ENCODE measurements at regions not wholly inside any gene's neighbourhood (a gene's known extent, or its start where the extent isn't known, plus 50 kb on each side); places are given as distances from the start of the nearest gene placed in this dataset.
A peak's percentile ranks its signal among the peaks of the same experiment; 100 is the strongest.
"Not testable (repeated sequence)": the region's sequence is repeated elsewhere in the genome, so short reads cannot be mapped to it uniquely, and the experiment has no call there.

DNA sequence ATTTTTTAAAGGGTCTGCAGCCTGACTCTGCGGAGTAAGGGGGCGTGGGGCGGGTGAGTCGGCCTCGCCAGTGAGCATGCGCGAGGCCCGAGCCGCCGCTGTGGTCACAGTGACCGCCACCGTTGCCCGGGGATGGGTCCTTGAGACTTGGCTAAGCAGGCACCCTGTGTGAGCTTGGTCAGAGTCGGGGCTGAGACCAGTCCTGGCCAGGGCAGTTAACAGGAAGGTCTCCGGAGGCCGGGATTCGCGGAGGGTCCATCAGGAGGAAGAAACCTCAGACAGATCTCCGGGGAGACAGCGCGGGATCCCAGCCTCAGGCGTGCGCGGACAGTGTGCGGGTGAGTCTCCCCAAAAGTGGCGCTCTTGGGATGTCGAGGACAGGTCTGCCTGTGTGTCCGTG lies 1384.4 kb upstream of the PCDH10 start:
- intact Hi-C loops (cut with micrococcal nuclease; ENCODE audit: unreplicated experiment) = no loop called here
- Histone ChIP-seq H3K27me3 (replicated peaks; ENCODE audit: insufficient read depth, low read depth, low read length, poor library complexity) (no peaks in the 10 kb centered on the region), H3K27ac (ENCODE audit: low read depth, low read length, poor library complexity, severe bottlenecking) (no peak overlapping the region), H3K9me3 (ENCODE audit: low read depth, low read length, poor library complexity, severe bottlenecking) (no peaks in the 10 kb centered on the region), H3K36me3 (ENCODE audit: insufficient read depth, low read length, poor library complexity, severe bottlenecking) (no peaks in the 10 kb centered on the region), H3K4me1 (ENCODE audit: insufficient read depth, low read length, poor library complexity, severe bottlenecking) (no peaks in the 10 kb centered on the region), H3K4me3 (ENCODE audit: low read depth, low read length, poor library complexity, severe bottlenecking) (no peak overlapping the region)
- no TSS peak for BruUV-seq (replicated peaks)
- CTCF ChIA-PET = no interaction called here
- TF ChIP-seq, protein P1, sequence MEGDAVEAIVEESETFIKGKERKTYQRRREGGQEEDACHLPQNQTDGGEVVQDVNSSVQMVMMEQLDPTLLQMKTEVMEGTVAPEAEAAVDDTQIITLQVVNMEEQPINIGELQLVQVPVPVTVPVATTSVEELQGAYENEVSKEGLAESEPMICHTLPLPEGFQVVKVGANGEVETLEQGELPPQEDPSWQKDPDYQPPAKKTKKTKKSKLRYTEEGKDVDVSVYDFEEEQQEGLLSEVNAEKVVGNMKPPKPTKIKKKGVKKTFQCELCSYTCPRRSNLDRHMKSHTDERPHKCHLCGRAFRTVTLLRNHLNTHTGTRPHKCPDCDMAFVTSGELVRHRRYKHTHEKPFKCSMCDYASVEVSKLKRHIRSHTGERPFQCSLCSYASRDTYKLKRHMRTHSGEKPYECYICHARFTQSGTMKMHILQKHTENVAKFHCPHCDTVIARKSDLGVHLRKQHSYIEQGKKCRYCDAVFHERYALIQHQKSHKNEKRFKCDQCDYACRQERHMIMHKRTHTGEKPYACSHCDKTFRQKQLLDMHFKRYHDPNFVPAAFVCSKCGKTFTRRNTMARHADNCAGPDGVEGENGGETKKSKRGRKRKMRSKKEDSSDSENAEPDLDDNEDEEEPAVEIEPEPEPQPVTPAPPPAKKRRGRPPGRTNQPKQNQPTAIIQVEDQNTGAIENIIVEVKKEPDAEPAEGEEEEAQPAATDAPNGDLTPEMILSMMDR (conservative IDR thresholded peaks at IDR 0.05; ENCODE audit: low read depth, low read length) = no peak
- TF ChIP-seq EZH2 (IDR thresholded peaks at IDR 0.05; ENCODE audit: borderline replicate concordance, low read depth, low read length, poor library complexity, severe bottlenecking) = no peak
- no peak for DNase-seq (ENCODE audit: low spot score)
- POLR2A ChIA-PET (ENCODE audit: low non-redundant PET) = no interaction called here

DNA sequence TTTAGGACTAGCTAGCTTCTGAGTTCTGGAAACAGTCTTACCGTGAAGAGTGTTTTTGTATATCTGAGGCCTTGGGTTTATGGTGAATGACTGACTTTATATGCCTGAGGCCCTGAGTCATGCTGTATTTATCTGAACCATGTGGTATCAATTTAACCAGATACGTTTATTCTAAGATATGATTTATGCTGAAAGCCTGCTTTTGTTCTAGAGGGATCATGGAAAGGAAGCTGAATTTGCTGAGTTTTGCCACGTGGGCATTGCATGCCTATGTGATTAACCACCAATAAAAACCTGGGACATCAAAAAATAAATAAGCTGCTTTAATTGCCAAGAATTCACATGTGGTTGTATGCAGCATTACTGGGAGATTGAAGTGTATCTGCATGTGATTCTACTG lies 1374.7 kb upstream of the PCDH10 start:
- H3K36me3 ChIP-seq (ENCODE audit: insufficient read depth, low read length, poor library complexity, severe bottlenecking); H3K4me3 ChIP-seq (ENCODE audit: low read depth, low read length, poor library complexity, severe bottlenecking); H3K9me3 ChIP-seq (ENCODE audit: low read depth, low read length, poor library complexity, severe bottlenecking); POLR2A ChIA-PET (ENCODE audit: low non-redundant PET); BruUV-seq (replicated peaks); H3K27ac ChIP-seq (ENCODE audit: low read depth, low read length, poor library complexity, severe bottlenecking); H3K4me1 ChIP-seq (ENCODE audit: insufficient read depth, low read length, poor library complexity, severe bottlenecking); CTCF ChIA-PET; H3K27me3 ChIP-seq (replicated peaks; ENCODE audit: insufficient read depth, low read depth, low read length, poor library complexity); intact Hi-C loops (cut with micrococcal nuclease; ENCODE audit: unreplicated experiment): not testable (repeated sequence)
- DNase-seq (ENCODE audit: low spot score) = peak; percentile 43

DNA sequence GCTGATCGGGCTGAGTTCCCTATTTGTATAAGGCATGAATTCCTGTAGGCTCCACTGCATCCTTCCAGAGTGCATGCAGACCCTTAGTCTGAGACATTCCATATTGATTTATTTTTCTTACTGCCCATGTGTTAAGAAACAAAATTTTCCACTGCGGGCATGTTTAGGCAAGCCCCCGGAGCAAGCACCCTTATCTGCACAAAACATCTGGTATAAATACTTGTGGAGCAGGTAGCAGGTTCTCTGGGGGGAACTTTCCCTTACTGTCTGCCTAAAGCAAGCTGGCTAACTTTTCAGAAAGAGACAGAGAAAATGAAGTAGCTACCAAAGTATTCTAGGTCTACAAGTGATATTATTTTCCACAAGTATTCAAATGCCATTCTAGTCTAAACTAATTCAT lies 1338.5 kb upstream of the PCDH10 start:
- H3K4me1 ChIP-seq (ENCODE audit: insufficient read depth, low read length, poor library complexity, severe bottlenecking); POLR2A ChIA-PET (ENCODE audit: low non-redundant PET); H3K27ac ChIP-seq (ENCODE audit: low read depth, low read length, poor library complexity, severe bottlenecking); BruUV-seq (replicated peaks); H3K36me3 ChIP-seq (ENCODE audit: insufficient read depth, low read length, poor library complexity, severe bottlenecking); H3K4me3 ChIP-seq (ENCODE audit: low read depth, low read length, poor library complexity, severe bottlenecking); H3K27me3 ChIP-seq (replicated peaks; ENCODE audit: insufficient read depth, low read depth, low read length, poor library complexity); H3K9me3 ChIP-seq (ENCODE audit: low read depth, low read length, poor library complexity, severe bottlenecking); CTCF ChIA-PET; intact Hi-C loops (cut with micrococcal nuclease; ENCODE audit: unreplicated experiment); DNase-seq (ENCODE audit: low spot score): not testable (repeated sequence)

Measured in A673 (cell line).